CD4-positive, alpha-beta T cell treated with Interleukin-10 for 1 hour (primary cell): ENCODE measurements at regions not wholly inside any gene's neighbourhood (a gene's known extent, or its start where the extent isn't known, plus 50 kb on each side); places are given as distances from the start of the nearest gene placed in this dataset.
"Not testable (repeated sequence)": the region's sequence is repeated elsewhere in the genome, so short reads cannot be mapped to it uniquely, and the experiment has no call there.

Source experiments
- DNase-seq: peaks from one replicate; pipeline ENCODE4 v3.0.0-alpha.2; 2020

DNA sequence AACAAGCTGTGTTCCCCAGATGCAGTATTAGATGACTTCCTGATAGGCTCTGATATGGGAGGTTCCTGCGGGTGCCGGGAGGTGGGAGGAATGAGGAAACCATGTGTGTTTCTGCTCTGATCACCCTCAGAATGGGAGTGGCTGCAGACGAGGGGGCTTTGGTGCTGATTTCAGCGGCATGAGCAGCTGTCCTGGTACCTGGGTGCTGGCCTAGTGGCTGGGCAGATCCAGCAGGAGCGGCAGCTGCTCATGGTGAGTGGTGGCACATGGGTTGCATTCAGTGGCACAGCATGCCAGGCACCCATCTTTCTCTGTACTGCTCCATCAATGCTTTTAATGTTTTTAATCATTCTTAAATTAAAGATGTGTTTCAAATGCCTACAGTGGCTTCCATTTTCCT is 177.2 kb upstream of the NETO1 start:
- DNase-seq: no peak

DNA sequence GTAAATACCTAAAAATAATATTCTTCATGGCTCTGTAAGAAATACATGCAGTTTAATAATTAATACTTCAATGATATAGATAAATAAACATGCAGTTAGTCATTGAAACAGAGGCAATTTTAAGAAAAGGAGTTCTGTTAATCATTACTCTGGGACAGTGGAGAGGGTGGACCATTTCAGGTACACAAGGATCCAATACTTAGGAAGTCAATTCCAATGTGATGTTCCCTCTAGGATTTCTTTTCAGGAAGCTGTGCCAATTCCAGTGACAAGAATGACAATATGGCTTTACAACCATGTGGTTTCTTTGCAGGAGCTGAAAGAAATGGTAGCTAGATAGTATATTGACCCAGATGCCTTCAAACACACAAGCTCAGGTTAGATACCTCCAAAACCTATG is 175.8 kb upstream of the NETO1 start:
- DNase-seq: no peak

DNA sequence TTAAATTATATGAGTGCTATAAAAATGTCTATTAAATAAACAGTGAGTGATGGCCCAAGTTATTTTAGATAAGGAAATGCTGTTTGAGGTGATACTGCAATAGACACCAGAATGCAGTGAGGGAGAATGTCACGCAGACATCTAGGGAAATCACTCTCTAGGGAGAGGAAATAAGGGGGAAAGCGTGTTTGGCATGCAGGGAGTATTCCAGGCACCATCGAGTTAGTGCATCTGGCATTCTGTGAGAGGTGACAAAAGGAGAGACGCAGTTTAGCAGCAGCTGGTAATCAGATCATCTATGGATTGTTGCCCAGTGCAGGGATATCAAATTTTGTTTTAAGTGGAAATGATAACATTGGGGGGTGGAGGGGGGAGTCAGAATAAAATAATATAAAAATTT is 175.4 kb upstream of the NETO1 start:
- DNase-seq: no peak

DNA sequence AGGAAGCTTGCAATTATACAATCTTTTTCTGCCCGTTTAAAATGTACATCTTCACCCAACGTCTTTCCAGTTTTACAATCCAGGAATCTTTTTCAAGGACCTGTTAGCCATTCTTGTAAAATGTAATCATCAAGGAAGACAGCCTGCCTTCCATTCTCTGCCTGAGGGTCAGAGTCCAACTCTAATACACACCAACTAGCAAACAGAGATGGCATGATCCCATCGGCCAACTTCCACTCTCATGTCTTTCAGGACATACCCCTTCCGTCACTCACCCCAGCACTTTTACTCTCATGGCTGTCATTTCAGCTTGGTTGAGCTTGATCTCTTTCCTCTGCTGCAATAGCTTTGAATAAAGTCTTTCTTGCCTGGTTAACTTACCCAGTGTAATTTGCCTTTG is 172.5 kb upstream of the NETO1 start:
- DNase-seq: no peak

DNA sequence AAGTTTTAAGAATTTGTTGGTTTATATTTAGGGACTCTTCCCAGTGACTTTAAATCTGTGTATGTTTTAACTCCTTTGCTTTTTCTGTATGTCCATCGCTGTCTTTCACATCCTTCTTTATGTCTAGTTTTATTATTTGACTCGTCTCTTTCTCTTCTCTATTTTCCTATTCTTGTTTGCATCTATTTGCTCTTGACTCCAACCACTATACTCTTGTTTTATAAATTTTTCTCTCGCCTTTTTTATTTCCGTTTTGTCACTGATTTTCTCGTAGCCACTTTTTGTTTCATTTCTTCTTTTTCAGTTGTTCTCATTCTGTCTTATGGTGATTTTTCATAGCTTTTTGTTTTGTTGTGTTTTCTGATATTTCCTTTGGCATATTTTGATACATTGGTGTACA is 170.5 kb upstream of the NETO1 start:
- DNase-seq: no peak

DNA sequence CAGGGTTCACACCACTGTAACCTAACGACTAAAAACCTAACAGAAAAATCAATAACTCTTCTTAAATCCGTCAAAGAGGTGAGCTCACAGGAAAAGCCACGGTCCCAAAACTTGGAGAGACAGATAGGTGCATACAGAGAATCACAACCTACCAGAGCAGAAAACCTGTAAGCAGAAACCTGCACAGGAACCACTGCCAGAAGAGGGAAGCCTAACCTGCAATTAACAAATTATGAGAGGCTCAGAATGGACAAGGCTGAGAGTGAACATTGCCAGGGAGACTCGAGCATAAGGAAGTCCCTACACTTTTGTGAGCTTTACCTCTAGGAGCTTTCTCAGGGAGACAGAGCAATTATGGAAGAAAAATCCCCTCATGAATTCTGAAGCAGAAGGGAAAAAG is 156.2 kb upstream of the NETO1 start:
- no peak for DNase-seq

DNA sequence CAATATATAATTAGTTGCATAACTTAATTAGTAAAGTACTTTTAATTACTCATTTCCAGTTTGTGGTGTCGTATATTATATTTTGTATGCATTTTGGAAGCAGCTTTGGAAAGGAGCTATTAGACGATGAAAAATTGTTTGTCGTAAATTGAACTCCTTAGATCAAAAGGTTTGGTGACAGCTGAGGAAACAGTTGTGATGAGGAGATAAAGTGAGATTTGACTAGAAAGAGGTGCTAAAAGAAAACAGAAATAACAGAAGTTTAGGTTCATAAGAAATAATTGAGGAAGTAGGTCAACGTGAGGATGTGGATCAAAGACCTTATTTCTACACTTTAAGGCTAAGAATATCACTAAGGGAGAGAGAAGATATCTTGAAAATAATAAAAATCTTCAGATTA is 141.9 kb upstream of the NETO1 start:
- no peak for DNase-seq

DNA sequence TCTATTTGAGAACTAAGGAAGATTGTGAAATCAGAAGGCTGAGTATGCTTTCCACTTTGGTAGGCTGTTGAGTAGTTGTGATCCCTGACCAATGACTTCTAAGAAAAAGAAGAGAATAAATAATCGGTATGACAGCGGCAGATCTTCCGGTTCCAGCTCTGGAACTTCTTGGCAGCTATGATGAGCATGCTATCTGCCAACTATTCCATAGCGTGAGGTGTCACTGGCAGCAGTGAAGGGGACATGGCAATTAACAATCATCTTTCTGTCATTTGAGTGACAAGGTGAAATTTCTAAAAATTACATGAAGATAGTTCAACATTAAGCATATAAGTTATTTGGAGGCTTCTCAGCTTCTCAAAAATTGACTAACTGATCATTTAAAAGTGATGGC is 140.1 kb upstream of the NETO1 start:
- DNase-seq: no peak

DNA sequence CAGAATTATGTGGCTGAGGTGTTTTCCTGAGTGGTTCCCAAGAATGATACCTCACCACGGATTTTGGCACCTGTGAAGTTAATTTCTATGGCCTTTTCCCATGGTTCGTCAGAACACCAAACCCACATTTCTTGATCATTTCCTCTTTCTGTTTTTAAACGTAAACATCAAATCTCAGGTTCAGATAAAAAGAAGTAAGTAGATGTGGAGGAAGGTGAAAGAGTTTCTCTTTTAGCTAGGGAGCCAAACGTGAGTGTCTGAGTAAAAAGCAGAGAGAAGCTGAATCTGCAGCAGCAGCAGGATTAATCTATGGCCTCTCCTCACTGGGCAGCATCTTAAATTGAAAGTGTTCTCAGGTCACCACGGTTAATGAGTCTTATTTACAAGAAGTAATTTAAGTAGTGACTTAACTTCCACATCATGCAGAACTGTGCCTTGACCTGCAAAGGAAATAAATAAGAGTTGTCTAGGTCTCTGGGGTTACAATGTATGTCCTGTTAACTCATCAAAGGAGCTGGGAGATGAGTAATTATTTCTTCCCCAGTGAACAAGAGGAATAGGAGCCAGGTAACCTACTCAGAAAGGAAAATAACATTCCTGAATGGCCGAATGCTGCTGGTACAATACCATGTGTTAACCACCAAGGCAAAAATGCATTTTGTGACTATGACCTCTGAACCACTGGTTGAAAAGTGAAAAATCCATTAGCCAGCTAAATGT is 139.6 kb upstream of the NETO1 start:
- no peak for DNase-seq

DNA sequence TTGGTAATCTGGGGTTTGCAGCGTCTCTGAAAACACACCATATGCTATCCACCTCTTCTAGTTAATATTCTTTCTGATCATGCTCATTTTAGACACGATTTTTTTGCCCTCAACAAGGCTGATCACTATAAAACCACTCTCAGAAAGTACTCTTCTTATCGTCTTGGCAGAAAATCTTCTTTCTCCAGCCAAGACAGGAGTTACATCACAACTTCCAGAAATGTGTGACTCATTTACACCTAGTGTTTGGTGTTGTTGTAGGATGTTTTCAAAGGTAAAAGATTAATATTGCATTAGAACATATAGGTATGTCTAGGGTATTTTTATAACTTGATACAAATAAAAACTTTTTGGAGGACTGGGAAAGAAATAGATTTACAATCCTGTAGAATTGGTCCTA is 138.5 kb upstream of the NETO1 start:
- DNase-seq: no peak

DNA sequence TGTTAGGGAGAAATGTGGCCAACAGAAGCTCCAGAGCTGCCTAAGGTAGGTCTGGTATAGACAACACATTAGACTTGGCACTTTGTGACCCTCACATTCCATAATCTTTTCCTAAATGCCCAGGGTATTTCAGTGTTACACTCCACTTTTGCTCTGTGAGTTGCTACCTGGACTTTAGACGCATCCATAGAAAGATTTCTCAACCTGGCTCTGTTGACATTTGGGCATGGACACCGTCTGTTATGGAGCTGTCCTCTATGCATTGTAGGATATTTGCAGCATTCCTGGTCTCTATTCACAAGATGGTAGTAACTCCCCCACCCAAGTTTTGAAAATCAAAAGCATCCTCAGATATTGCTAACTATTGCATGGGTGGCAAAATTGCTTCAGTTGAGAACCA is 136.5 kb upstream of the NETO1 start:
- DNase-seq: no peak

DNA sequence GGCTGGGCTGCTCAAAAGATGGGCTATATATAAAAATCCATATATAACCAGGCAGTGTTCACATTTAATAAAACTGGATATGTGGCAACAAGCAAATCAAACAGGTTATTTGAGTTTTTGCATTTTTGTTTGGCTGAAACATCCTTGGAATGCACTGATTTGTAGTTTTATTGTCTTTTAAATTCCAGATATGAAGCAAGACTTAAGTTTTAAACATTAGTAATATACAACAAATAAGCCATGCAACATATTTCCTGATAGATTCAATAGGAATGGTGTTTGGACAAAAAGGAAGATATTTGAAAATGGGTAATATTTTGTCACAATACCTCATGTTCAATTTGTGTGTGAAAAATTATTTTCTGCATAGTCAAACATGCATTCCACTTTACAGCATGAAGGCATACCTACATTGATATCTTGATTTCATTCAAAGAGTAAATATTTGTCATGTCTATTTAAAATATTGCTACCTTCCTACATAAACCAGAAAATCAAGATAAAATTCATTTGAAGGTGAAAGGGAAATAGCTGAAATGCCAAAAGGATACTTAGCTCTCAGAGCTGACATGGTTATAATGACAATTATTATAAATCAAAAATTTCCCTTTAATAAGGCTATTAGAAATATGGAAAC is 132.3 kb upstream of the NETO1 start:
- DNase-seq: no peak

DNA sequence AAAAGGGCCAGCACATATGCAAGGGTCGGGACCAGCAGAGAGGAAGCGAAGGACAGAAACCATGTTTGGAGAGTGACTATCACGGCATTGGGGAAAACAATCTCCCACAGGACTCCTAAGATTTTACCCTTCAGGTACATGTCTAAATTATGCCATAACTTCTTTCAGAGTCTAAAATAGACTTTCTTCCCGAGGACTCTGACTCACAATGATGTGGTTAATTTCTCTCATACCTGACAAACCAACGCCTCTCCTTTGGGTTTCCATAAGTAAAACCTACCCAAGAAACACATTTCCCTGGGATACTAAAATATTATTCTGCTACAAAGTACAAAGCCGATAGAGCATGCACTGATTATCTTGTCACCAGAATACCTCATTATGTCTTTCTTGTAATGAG is 127.8 kb upstream of the NETO1 start:
- DNase-seq: no peak

DNA sequence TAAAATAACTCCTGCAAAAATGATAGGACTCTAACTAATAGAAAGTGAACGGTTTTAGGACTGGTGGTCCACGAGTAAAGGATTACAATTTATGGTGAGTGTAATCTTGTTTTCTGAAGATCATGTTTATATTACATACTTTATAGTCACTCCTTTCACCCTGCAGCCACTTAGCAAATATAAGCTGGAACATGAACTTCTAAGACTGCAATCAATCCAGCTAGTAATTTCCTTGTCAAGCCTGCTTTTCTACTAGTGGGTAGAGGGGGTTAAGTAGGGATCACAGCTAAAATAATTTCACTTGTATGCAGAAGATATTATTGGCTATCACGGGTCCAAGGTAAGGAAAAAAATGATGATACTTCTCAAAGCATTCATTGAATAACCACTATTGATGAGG is 125.5 kb upstream of the NETO1 start:
- DNase-seq: no peak

DNA sequence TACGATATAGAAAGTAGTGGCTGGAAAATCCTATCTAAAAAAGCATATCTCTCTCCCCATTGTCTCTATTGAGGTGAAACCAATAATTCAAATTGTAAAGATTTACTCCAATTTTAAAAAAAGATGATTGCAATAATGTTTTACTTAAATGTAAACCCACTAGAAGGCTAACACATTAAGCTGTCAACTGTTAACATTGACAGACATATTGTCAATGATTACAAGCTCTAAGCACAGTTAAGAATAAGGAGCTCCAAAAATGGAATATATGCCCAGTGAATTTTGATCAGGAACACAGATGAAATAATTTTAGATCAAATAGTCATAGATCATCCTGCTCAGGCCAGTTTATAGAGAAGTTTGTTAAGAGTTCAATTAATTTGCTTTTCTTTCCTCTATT is 123.6 kb upstream of the NETO1 start:
- no peak for DNase-seq

DNA sequence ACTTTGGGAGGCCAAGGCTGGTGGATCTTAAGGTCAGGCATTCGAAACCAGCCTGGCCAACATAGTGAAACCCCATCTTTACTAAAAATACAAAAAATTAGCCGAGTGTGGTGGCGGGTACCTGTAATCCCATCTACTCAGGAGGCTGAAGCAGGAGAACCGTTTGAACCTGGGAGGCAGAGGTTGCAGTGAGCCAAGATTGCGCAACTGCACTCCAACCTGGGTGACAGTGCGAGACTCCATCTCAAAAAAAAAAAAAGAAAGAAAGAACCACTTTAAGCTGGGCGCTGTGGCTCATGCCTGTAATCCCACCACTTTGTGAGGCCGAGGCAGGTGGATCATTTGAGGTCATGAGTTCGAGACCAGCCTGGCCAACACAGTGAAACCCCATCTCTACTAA is 119.8 kb upstream of the NETO1 start:
- not testable (repeated sequence) for DNase-seq

DNA sequence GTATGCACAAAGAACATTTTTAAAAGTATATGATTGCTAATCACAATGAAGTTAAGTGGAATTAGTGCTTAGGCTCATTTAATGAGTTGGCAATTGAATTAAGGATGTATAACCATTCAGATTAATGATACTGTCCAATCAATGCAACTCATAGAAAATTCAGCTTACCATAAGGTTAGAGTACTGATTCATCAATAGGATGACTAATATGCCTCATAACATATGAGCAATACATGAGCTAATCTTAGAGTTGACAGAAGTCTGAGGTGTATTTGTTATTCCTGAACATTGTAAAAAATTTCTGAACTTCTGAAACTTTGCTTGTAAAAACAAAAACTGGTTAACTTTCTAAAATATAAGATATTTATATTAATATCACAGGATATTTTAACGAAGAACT is 118.3 kb upstream of the NETO1 start:
- DNase-seq: no peak

DNA sequence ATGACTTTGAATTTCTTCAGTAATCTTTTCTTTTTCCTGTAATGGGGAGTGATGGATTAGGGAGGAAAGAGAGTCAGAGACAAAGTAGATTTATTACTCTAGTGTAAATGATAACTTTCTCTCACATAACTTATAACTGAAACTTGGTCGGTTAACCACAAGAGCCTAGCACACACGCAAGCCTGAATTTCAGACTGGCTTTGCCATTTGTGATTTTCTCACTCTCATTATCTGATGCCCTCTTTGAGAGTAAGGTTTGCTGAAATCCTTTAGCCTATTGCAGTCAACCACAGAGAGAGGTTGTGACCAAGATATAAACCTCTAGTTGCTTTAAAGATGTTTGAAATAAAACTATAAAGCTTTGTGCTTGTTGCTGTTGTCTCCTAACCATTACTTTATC is 117.9 kb upstream of the NETO1 start:
- DNase-seq: no peak

DNA sequence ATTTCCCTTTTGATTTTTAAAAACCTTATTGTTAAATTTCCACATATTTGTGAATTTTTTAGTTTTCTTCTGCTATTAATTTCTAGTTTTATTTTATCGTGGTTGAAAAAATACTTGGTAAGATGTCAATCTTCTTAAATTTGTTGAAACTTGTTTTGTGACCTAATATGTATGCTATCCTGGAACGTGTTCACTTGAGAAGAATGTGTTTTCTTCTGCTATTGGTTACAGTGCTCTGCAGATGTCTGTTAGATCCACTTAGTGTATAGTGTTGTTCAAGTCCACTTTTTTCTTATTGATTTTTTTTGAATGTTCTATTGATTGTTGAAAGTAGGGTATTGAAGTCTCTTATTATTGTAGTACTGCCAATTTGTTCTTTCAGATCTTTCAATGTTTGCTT is 116.5 kb upstream of the NETO1 start:
- DNase-seq: no peak

DNA sequence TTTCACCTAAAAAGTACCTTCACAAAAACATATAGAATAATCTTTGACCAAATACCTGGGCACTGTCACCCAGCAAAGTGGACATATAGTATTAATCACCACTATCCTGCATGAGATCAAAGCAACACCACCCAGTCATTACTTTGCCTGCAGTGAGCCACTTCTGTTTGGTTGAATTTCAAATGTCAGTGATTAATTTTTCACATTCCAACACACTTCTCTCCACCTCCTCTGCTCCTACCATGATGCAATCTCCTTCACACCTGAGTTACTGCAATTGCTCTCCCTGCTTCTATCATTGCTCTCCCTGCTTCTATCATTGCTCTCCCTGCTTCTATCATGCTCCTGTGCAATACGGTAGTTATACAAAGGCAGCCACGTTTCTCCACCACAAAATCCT is 106.1 kb upstream of the NETO1 start:
- DNase-seq: no peak

DNA sequence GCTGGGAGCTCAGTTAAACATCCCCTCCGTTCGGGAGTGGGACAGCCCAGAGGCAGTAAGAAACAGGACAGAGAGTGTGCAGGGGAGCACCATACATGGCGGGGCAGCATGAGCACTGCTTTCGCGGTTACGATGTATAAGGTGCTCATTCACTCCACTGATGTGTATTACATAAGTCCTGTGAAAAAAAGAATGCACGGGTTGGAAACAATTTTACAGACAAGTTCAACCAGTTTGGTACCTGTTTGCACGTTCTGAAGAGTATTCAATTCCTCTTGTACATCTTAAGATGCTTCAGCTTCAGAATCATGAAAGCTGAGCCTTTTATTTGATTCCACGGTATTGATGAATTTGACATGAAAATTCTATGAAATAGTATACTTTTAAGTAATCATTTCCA is 97.8 kb upstream of the NETO1 start:
- no peak for DNase-seq

DNA sequence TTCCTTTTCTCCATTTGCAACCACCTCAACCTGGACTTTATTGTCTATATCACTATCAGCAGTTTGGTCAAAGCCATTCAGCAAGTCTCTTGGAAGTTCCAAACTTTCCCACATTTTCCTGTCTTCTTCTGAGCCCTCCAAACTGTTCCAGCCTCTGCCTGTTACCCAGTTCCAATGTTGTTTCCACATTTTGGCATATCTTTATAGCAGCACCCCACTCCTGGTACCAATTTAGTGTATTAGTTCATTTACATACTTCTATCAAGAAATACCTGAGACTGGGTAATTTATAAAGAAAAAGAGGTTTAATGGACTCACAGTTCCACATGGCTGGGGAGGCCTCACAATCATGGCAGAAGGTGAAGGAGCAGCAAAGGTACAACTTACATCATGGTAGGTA is 90.4 kb upstream of the NETO1 start:
- not testable (repeated sequence) for DNase-seq

DNA sequence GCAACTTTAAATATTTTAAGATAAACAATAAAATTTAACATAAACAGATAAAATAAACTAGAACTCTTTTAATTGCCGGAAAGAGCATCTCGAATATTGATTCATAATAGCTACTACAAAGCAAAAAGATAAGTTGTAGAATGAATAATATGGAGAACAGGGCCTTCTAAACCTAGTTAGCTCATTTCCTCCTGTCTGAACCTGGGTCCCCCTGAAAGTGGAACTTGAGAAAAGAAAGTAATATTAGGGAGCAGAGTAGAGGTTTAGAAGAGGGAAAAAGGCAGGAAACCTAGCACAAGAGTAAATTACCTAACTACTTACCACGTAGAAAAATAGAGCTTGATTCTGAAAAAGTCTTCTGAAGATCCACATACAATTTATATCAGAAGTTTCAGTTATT is 80.7 kb upstream of the NETO1 start:
- DNase-seq: no peak

DNA sequence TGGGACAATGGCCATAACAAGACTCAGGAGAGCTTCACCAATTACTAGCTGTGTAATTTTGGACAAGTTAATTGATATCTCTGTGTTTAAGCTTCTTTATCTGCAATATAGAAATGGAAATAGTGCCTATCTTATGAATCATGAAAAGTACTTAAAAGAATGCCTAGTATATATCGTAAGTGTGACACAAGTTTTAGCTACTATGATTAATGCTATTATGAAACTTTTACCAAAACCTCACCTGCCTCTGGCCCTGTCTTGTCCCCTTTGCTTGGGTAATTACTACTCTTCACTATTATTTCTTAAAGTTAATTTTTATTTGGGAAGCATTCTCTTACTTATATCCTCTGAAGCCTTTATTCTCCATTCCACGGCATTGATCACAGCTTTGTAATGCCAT is 75.0 kb upstream of the NETO1 start:
- DNase-seq: no peak

DNA sequence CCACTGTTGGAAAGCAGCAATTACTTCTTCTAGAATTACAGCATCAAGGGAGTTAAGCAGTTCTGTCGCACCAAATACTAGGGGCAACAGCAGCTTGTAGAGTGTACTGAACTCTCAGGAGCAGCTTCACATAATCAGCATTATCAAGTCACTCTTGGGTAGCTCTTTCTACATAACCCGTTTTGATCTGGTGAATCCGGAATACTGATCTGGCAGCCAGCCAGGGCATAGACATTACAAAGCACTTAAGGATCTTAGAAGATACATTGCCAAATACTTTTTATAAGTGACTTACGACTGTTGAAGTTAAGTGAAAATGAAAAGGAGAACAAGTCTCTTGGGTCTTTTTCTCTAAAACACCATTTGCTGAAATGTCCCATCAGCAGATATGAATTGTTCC is 73.2 kb upstream of the NETO1 start:
- no peak for DNase-seq
